HG03060 (cell line): ENCODE measurements at regions not wholly inside any gene's neighbourhood (a gene's known extent, or its start where the extent isn't known, plus 50 kb on each side); places are given as distances from the start of the nearest gene placed in this dataset.

Experiments
- ATAC-seq: cut with Tn5 transposase; IDR thresholded peaks from one replicate; pipeline ENCODE4 v1.9.1; 2021; ENCODE audit warnings: low read depth, moderate number of reproducible peaks; ENCODE audit not compliant: unreplicated experiment

DNA sequence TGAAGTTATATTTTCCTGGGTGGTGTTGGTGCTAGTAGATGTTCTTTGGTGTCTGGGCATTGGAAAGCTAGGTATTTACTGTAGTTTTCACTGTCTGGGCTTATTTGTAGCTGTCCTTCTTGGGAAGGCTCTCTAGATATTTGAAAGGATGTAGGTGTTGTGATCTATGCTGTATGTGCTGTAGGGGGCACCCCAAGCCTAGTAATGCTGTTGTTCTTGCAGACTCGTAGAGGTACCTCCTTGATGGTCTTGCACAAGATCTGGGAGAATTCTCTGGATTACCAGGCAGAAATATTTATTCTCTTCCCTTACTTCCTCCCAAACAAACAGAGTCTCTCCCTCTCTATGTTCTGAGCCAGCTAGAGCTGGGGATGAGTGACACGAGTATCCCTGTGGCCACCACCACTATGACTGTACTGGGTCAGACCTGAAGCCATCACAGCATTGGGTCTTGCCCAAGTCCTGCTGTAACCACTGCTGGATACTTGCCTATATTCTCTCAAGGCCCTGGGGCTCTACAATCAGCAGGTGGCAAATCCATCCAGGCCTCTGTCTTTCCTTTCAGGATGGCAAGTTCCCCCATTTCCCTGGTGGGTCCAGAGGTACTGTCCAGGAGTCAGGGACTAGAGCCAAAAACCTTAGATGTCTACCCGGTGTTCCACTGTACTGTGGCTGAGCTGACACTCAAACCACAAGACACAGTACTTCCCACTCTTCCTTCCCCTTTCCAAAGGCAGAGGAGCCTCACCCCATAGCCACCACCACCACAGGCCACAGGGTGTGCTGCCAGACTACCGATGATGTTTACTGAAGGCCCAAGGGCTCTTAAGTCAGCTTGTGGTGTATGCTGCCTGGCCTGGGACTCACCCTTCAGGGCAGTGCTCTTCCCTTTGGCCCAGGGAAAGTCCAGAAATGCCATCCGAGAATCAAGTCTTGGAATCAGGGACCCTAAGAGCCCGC is 195.2 kb upstream of the DPPA4 start:
- no peak for ATAC-seq

DNA sequence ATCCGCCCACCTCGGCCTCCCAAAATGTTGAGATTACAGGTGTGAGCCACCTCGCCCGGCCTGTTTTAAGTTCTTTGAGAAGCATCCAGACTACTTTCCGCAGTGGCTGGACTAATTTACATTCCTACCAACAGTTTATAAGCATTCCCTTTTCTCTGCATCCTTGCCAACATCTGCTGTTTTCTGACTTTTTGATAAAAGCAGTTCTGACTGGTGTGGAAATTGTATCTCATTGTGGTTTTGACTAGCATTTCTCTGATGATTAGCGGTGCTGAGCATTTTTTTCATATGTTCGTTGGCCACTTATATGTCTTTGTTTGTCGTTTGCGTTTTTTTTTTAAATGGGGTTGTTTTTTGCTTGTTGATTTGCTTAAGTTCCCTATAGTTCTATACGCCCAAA is 208.4 kb upstream of the DPPA4 start:
- no peak for ATAC-seq

- no peak for ATAC-seq
These were observed 211.0 kb upstream of the DPPA4 start for GRCh38 chr3:109548192-109548938.

GRCh38 chr3:109553591-109554371 is 216.4 kb upstream of the DPPA4 start:
- ATAC-seq = no peak

GRCh38 chr3:109559389-109559788 is 222.0 kb upstream of the DPPA4 start:
- no peak for ATAC-seq

DNA sequence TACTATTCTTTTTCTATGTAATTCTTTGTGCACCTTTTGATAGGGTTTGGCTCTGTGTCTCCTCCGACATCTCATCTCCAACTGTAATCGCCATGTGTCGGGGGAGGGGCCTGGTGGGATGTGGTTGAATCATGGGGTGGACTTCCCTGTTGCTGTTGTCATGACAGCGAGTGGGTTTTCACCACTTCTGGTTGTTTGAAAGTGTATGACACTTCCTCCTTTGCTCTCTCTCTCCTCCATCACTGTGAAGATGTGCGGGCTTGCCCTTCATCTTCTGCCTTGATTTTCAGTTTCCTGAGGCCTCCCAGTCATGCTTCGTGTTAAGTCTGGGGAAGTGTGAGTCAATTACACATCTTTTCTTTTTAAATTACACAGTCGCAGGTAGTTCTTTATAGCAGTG is 225.8 kb upstream of the DPPA4 start:
- no peak for ATAC-seq

DNA sequence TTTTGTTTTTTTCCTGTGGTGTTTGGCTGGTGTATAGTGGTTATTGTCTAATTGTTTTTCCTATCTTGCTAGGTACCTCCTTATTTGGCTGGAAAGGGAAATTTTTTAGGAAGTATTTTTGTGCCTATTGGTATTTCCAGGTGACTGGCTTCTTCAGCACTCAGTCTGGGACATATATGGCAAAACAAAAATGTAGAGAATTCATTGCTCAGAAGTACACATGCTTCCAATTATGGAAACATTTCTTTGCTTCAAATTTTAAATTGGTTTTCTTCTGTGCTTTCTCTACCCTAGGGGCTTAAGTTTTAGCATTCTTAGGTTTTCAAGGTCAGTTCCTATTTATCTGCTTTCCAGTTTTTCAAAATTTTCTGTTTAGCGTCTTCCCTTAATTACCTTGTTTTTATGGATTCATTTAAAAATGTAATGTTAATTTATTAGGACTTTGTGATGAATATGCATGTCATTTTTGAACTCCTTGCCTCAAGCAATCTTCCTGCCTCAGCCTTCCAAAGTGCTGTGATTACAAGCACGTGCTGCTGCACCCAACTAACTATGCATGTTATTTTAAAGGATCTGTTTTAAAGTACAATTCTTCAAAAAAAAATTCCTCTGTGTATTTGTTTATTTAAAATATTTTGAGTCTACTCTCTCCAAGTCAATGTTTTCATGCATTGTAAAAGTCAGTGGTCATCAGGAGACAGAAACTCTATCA is 231.9 kb upstream of the DPPA4 start:
- ATAC-seq = no peak

DNA sequence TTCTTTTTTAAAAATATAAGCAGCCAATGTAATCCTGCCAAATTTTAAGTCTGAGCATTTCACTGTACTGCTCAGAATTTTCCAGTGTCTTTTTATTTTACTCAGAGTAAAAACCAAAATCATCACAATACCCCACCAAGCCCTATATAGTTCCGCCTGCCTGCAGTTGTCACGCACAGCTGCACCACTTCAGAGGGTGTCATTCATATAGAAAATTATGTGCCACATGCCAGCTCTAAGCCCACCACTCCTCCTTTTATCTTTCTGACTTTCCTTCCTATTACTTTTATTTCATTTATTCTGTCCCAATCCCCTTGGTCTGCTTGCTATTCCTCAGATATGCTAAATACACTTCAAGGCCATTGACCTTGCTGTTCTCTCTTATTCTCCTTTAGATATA is 233.1 kb upstream of the DPPA4 start:
- no peak for ATAC-seq

- ATAC-seq = no peak
These were observed 235.0 kb upstream of the DPPA4 start for GRCh38 chr3:109572301-109572700.

- no peak for ATAC-seq
These were observed 259.6 kb upstream of the DPPA4 start for GRCh38 chr3:109596991-109597390.

GRCh38 chr3:109597444-109597843 is 260.1 kb upstream of the DPPA4 start:
- no peak for ATAC-seq

DNA sequence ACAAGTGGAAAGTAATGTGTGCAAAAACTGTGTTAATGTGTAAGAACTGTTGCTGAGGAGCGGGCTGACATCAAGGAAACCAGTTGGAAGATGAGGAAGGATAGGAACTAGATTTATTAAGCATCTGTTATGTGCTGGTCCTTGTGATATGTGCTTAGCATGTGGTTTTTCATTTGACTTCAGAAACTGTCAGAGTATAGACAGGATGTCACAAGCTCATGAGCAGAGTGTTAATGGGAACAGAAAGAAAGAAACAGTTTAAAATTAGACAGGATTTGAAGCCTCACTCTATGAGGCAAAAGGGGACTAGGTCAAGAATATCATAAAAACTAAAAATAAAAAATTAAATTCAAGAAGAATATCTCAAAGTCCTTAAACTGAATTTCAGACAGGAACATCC is 270.6 kb upstream of the DPPA4 start:
- no peak for ATAC-seq

- ATAC-seq = no peak
These were observed 271.2 kb upstream of the DPPA4 start for GRCh38 chr3:109608574-109608973.

DNA sequence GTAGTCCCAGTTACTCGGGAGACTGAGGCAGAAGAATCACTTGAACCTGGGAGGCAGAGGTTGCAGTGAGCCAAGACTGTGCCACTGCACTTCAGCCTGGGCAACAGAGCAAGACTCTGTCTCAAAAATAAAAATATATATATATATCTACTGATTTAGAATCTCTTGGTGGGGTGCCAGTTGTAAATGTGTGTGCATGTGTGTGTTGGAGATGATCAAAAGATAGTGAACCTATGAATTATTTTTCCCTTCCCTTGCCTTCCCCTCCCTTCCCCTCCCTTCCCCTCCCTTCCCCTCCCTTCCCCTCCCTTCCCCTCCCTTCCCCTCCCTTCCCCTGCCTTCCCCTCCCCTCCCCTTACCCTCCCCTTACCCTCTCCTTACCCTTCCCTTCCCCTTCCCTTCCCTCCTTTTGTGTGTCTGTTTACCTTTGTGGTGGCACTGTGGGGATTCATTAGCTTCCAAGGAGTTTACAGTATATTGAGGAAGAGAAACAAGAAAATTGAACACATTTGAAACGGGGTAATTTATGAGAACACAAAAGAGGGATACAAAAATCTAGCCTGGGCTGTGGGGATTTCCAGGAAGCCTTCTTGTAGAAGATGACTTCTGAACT is 281.5 kb upstream of the DPPA4 start:
- no peak for ATAC-seq

DNA sequence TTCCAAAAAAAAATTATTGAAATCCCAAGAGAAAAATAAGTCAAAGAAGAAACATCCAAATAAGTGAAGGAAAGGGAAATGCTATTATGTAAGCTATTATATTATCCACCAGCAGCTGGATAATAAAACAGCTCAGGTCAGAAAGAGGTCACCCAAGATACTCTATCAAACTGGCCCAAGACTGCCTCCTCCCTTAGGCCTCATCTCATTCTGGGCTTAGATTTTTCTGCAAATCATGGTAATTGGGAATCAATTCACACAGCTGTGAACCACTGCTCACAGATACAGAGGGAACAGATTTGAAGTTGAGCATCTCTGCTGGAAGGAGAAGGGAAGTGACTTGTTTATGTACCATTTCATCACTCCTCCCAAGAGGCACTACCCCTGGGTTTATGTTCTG is 294.6 kb upstream of the DPPA4 start:
- ATAC-seq = no peak

DNA sequence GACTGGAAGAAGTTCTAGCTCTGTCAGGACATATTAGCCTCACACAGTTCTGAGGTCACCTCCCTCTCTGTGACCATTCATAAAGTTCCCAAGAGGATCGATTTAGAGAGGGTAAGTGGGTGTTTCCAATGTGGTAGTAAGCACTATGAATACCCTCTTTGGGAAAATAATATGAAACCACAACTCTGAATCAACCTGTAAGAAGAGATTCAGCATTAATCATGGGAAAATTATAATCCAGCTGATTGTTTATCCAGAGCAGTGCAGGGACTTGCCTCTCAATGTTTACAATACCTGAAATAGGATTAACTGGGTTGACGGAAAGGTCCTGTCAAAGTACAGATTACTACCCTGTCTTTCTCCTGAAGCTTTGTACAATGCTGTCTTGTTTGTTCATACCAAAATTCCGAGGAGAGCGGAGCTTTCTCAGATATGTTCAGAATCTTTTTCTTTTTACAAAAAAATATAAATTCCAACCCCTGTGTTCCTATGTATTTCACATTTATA is 302.9 kb upstream of the DPPA4 start:
- ATAC-seq = no peak

- no peak for ATAC-seq
These were observed 304.7 kb upstream of the DPPA4 start for GRCh38 chr3:109642025-109642424.

DNA sequence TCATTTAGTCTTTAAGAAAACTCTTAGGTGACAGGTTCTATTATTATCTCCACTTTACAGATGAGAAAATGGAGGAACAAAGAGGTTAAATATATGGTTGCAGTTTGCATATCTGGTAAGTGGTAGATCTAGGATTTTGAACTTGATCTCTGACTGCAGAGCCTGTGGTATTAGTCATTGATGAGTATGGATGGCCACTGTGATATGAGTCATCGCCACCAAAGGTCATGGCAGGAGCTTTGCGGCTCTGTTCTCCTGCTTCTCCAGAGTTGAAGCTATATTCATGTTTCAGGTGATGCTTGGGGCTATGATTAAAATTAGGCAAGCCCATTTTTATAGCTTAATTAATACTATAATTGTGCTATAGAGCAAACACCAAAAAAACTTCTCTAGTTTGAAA is 306.2 kb upstream of the DPPA4 start:
- ATAC-seq = no peak

DNA sequence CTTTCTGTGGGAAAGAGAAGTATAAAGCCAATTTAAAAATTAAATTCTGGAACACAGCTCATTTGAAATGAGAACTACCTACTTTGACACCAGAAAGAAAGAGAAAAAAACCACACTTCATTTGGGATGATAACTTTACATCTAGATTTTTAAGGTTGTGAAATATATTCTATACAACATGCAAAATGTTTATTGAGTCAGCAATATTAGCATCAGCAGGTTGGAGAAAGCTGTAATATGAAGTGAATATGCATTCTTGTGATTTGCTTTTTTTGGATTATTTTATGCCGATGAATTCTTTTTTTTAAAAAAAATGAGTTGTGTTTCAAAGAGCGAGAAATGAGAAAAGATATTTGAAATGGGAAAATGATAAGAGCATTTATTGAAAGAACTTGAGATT is 307.0 kb upstream of the DPPA4 start:
- no peak for ATAC-seq

DNA sequence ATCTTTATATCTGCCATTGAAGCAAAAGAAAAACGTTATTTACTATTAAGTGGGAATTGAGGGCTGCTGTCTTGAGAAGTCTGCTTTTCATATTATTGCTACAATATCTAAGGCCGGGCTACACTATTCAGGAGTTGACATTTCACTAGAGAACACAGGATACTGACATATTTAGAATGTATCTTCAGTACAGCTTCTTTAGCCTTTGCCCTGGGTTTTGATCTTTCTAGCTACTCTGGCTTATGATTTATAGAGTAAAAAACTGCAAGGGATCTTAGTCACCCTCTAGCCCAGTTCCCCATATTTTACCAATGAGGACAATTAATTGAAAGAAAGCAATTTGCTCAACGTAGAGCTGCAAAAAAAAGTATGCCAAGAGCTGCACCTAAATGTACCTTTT is 307.4 kb upstream of the DPPA4 start:
- ATAC-seq = no peak
